IMR-90 (cell line): ENCODE measurements at regions not wholly inside any gene's neighbourhood (a gene's known extent, or its start where the extent isn't known, plus 50 kb on each side); places are given as distances from the start of the nearest gene placed in this dataset.
A peak's percentile ranks its signal among the peaks of the same experiment; 100 is the strongest.

Experiments
- ATAC-seq: fragments of 200-7000 bp; cut with Tn5 transposase; 2 replicates; pipeline ENCODE4 v1.9.1; 2020; ENCODE audit warnings: low read depth, mild to moderate bottlenecking, moderate library complexity
- BruUV-seq: library from RNA; stranded (reverse); fragments of 400-500 nt; replicated peaks from 2 replicates; lab custom pipeline; 2021; lab: Mats Ljungman, UMichigan
- CTCF ChIA-PET: fragments of 300-600 bp; formaldehyde crosslinking; extraction: SDS; loops from one replicate; lab custom pipeline; 2021; ENCODE audit warnings: antibody characterized with exemption; lab: Yijun Ruan, JAX
- POLR2A ChIA-PET: fragments of 300-600 bp; sonication (Branson Sonifier 250); formaldehyde crosslinking; loops from one replicate; lab custom pipeline; 2022; ENCODE audit warnings: antibody characterized with exemption; ENCODE audit not compliant: unreplicated experiment; lab: Charles Lee
- DNase-seq: peaks from one replicate; pipeline ENCODE4 v3.0.0; 2013
- H2AFZ ChIP-seq: replicated peaks from 2 replicates; pipeline ENCODE3; 2013; ENCODE audit warnings: low read length, mild to moderate bottlenecking; ENCODE audit not compliant: poor library complexity
- H2AK5ac ChIP-seq: 2 replicates; pipeline ENCODE4 v1.6.1; 2013; ENCODE audit warnings: low read depth, low read length, inconsistent platforms
- H2AK9ac ChIP-seq: replicated peaks from 2 replicates; pipeline ENCODE3; 2013; ENCODE audit warnings: mild to moderate bottlenecking, low read depth, low read length, moderate library complexity; ENCODE audit not compliant: poor library complexity
- H2BK120ac ChIP-seq: 2 replicates; pipeline ENCODE4 v1.6.1; 2013; ENCODE audit warnings: low read depth, low read length, inconsistent platforms
- H2BK15ac ChIP-seq: 3 replicates; pipeline ENCODE4 v1.6.1; 2013; ENCODE audit warnings: low read depth, low read length, inconsistent platforms
- H2BK20ac ChIP-seq: 2 replicates; pipeline ENCODE4 v1.6.1; 2013; ENCODE audit warnings: low read depth, mild to moderate bottlenecking, inconsistent platforms, low read length, moderate library complexity
- H2BK5ac ChIP-seq: 2 replicates; pipeline ENCODE4 v1.6.1; 2013; ENCODE audit warnings: mild to moderate bottlenecking, low read depth, low read length, inconsistent platforms; ENCODE audit not compliant: poor library complexity, severe bottlenecking
- H3K14ac ChIP-seq: replicated peaks from 2 replicates; pipeline ENCODE4 v1.6.1; 2013; ENCODE audit warnings: low read depth, low read length, inconsistent platforms
- H3K18ac ChIP-seq: 2 replicates; pipeline ENCODE4 v1.6.1; 2013; ENCODE audit warnings: low read depth, low read length, control low read depth
- H3K23ac ChIP-seq: 2 replicates; pipeline ENCODE4 v1.6.1; 2013; ENCODE audit warnings: low read depth, low read length, inconsistent platforms
- H3K27ac ChIP-seq: 2 replicates; pipeline ENCODE4 v1.5.1; 2013; ENCODE audit warnings: mild to moderate bottlenecking, control low read depth, low read length; ENCODE audit not compliant: insufficient read depth
- H3K27me3 ChIP-seq: 2 replicates; pipeline ENCODE4 v1.6.1; 2013; ENCODE audit warnings: low read length; ENCODE audit not compliant: control insufficient read depth, insufficient read depth
- H3K36me3 ChIP-seq: 2 replicates; pipeline ENCODE4 v1.6.1; 2013; ENCODE audit warnings: low read length, mixed read lengths; ENCODE audit not compliant: control insufficient read depth, insufficient read depth
- H3K4ac ChIP-seq: 2 replicates; pipeline ENCODE4 v1.6.1; 2013; ENCODE audit warnings: low read depth, low read length, inconsistent platforms
- H3K4me1 ChIP-seq: 2 replicates; pipeline ENCODE4 v1.6.1; 2013; ENCODE audit warnings: low read length, mixed read lengths; ENCODE audit not compliant: control insufficient read depth, insufficient read depth
- H3K4me2 ChIP-seq: 2 replicates; pipeline ENCODE4 v1.6.1; 2013; ENCODE audit warnings: low read depth, mild to moderate bottlenecking, control low read depth, low read length, moderate library complexity
- H3K4me3 ChIP-seq: 2 replicates; pipeline ENCODE4 v1.5.1; 2013; ENCODE audit warnings: low read depth, mild to moderate bottlenecking, control low read depth, low read length, moderate library complexity; ENCODE audit not compliant: insufficient read depth
- H3K56ac ChIP-seq: 2 replicates; pipeline ENCODE4 v1.6.1; 2013; ENCODE audit warnings: low read length, inconsistent platforms; ENCODE audit not compliant: insufficient read depth; ENCODE audit errors: extremely low read depth
- H3K79me1 ChIP-seq, 2 experiments: 2 replicates each; pipeline ENCODE4 v1.6.1; 2013; ENCODE audit warnings: low read length in 2 of 2, inconsistent platforms in 1 of 2, low read depth in 1 of 2
- H3K9ac ChIP-seq: 2 replicates; pipeline ENCODE4 v1.6.1; 2013; ENCODE audit warnings: low read depth, low read length, control low read depth
- H3K9me1 ChIP-seq: 2 replicates; pipeline ENCODE4 v1.6.1; 2013; ENCODE audit warnings: low read length, inconsistent platforms; ENCODE audit not compliant: insufficient read depth
- H3K9me3 ChIP-seq: 2 replicates; pipeline ENCODE4 v1.6.1; 2013; ENCODE audit warnings: low read length; ENCODE audit not compliant: control insufficient read depth, insufficient read depth
- H4K20me1 ChIP-seq: 2 replicates; pipeline ENCODE4 v1.6.1; 2013; ENCODE audit warnings: low read length, inconsistent platforms; ENCODE audit not compliant: insufficient read depth
- H4K5ac ChIP-seq: 2 replicates; pipeline ENCODE4 v1.6.1; 2013; ENCODE audit warnings: mild to moderate bottlenecking, low read depth, low read length, control low read depth
- H4K8ac ChIP-seq, 2 experiments: 2 replicates each; pipeline ENCODE4 v1.6.1; 2013; ENCODE audit warnings: low read depth in 2 of 2, low read length in 2 of 2, control low read depth in 1 of 2, inconsistent platforms in 1 of 2
- H4K91ac ChIP-seq: 2 replicates; pipeline ENCODE4 v1.6.1; 2013; ENCODE audit warnings: low read depth, low read length, inconsistent platforms; ENCODE audit not compliant: insufficient read depth
- BHLHE40 ChIP-seq: fragments of 150-350 bp; IDR thresholded peaks from 2 replicates; pipeline ENCODE4 v1.6.1; 2016; ENCODE audit warnings: mild to moderate bottlenecking, low read depth, low read length
- CEBPB ChIP-seq: IDR thresholded peaks from 2 replicates; pipeline ENCODE4 v1.6.1; 2012; ENCODE audit warnings: low read depth, low read length, improper control_type of control experiment
- CHD1 ChIP-seq: IDR thresholded peaks from 2 replicates; pipeline ENCODE4 v1.6.1; 2012; ENCODE audit warnings: low read depth, low read length, improper control_type of control experiment
- FOS ChIP-seq: fragments of 150-350 bp; IDR thresholded peaks from 2 replicates; pipeline ENCODE4 v1.6.1; 2016; ENCODE audit warnings: low read depth, low read length
- MAFK ChIP-seq: IDR thresholded peaks from 2 replicates; pipeline ENCODE4 v1.6.1; 2012; ENCODE audit warnings: low read depth, low read length, improper control_type of control experiment
- MAZ ChIP-seq: IDR thresholded peaks from 2 replicates; pipeline ENCODE4 v1.6.1; 2012; ENCODE audit warnings: low read depth, mild to moderate bottlenecking, low read length, improper control_type of control experiment, moderate library complexity, borderline replicate concordance
- MXI1 ChIP-seq: IDR thresholded peaks from 2 replicates; pipeline ENCODE4 v1.6.1; 2012; ENCODE audit warnings: low read depth, mild to moderate bottlenecking, low read length, moderate library complexity, borderline replicate concordance
- NFE2L2 ChIP-seq: fragments of 150-350 bp; IDR thresholded peaks from 2 replicates; pipeline ENCODE4 v1.6.1; 2016; ENCODE audit warnings: low read depth, mild to moderate bottlenecking, low read length
- POLR2A ChIP-seq: IDR thresholded peaks from 2 replicates; pipeline ENCODE4 v1.6.1; 2012; ENCODE audit warnings: mild to moderate bottlenecking, low read depth, low read length
- RCOR1 ChIP-seq: IDR thresholded peaks from 2 replicates; pipeline ENCODE4 v1.6.1; 2012; ENCODE audit warnings: mild to moderate bottlenecking, low read length, improper control_type of control experiment; ENCODE audit not compliant: insufficient replicate concordance
- RFX5 ChIP-seq: IDR thresholded peaks from 2 replicates; pipeline ENCODE4 v1.8.0; 2012; ENCODE audit warnings: low read depth, mild to moderate bottlenecking, low read length, moderate library complexity
- SMC3 ChIP-seq: fragments of 150-350 bp; IDR thresholded peaks from 2 replicates; pipeline ENCODE4 v1.6.1; 2016; ENCODE audit warnings: low read depth, mild to moderate bottlenecking, antibody characterized with exemption, low read length, moderate library complexity
- USF2 ChIP-seq: fragments of 150-350 bp; IDR thresholded peaks from 2 replicates; pipeline ENCODE4 v1.6.1; 2017; ENCODE audit warnings: mild to moderate bottlenecking, antibody characterized with exemption, low read length, low read depth
- WGBS, 2 experiments: methylation state at CpG; one replicate each; pipeline versions ENCODE4 v1.1.5 to v1.1.7; 2013; ENCODE audit warnings: missing lambda C conversion rate in 2 of 2; ENCODE audit not compliant: insufficient read length in 1 of 2; ENCODE audit errors: extremely low coverage in 2 of 2; 5-methylcytosine and 5-hydroxymethylcytosine counted together
- dilution Hi-C: fragments of 300-500 bp; cut with HindIII; formaldehyde crosslinking; loops from one replicate; pipeline ENCODE4 v1.14.3; 2018; ENCODE audit warnings: low sequenced_read_pairs; ENCODE audit not compliant: unreplicated experiment
- in situ Hi-C: fragments of 300-500 bp; cut with MboI; formaldehyde crosslinking; loops from 3 replicates; pipeline ENCODE4 v1.14.3; 2019; ENCODE audit warnings: low sequenced_read_pairs, inconsistent platforms, mixed read lengths
- intact Hi-C: fragments of 100-400 bp; cut with micrococcal nuclease; formaldehyde crosslinking; loops from 2 replicates; pipeline ENCODE4 v1.10.0; 2022

DNA sequence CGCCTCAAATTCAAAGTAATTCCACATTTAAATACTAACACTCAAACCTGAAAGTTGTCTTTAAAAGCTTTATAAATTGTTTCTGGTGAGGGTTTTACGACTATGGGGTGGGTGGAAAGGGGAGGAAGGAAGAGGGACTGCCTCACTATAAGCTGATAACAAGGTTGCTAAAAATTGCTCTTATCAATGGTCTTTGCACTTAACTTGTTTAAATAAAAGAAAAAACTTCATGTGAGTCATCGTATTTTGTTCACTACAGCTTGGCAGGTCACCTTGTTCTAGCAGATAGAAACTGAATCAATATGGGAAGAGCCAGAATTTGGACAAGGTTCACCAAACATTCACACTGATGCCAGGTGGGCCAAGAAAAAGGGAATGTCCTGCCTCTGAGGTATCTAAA is 129.2 kb downstream of the TES start:
- in situ Hi-C loops = no loop called here
- no peak overlapping the region for H3K56ac ChIP-seq
- H3K14ac ChIP-seq = no peak overlapping the region
- dilution Hi-C loops = no loop called here
- H3K27me3 ChIP-seq = no peaks in the 10 kb centered on the region
- H2AK5ac ChIP-seq = no peak overlapping the region
- H3K79me1 ChIP-seq = no peaks in the 10 kb centered on the region; a peak in 1 of 4 replicates
- ChIA-PET POLR2A (no interaction called here), CTCF (interaction anchor here (0.7 to 1.0 kb wide), 2 partner anchors 15 to 243 kb away, joined by 3 read pairs; no protein-coding TSS in a partner anchor)
- 0 out of 2 replicates have a peak overlapping the region, but pooled peaks have one; percentile 13 for H4K91ac ChIP-seq
- peak overlapping the region; percentile 32 for H2BK5ac ChIP-seq
- H3K27ac ChIP-seq = no peak overlapping the region
- no peak overlapping the region for H2AFZ ChIP-seq
- H2BK15ac ChIP-seq = peak overlapping the region; percentile 59; the same call in 1 of the 3 replicates
- H3K18ac ChIP-seq = peak overlapping the region; percentile 66; the same call in 1 of the 2 replicates
- H4K5ac ChIP-seq = peak overlapping the region; percentile 26; the same call in 1 of the 2 replicates
- peaks cover 11% of the 10 kb centered on the region for H3K4me1 ChIP-seq
- intact Hi-C loops = no loop called here
- ATAC-seq (no peak), DNase-seq (peak; percentile 45)
- no peak overlapping the region for H3K4me2 ChIP-seq
- H2BK20ac ChIP-seq = peak overlapping the region; percentile 41; the same call in 1 of the 2 replicates
- no peak overlapping the region for H2AK9ac ChIP-seq
- TF ChIP-seq RCOR1 = no peak
- TF ChIP-seq MAFK = no peak
- no peak for TF ChIP-seq RFX5
- no peak for TF ChIP-seq BHLHE40
- TF ChIP-seq SMC3 = no peak
- TF ChIP-seq CEBPB = no peak
- no peak for TF ChIP-seq NFE2L2
- TF ChIP-seq USF2 = no peak
- TF ChIP-seq MXI1 = no peak
- TF ChIP-seq FOS = no peak
- no peak for TF ChIP-seq CHD1
- no peak for TF ChIP-seq POLR2A
- no peak for TF ChIP-seq MAZ
- H3K9me1 ChIP-seq = peaks cover 6% of the 10 kb centered on the region
- H3K23ac ChIP-seq = no peak overlapping the region
- no peaks in the 10 kb centered on the region for H4K20me1 ChIP-seq
- H3K9me3 ChIP-seq = no peaks in the 10 kb centered on the region
- H4K8ac ChIP-seq = 0 out of 4 replicates have a peak overlapping the region, but pooled peaks of 1 of the 2 experiments have one; percentile 62
- no TSS peak for BruUV-seq
- no CpG with 5 or more reads among the region's 3 CpGs for WGBS, 2 experiments
- no peaks in the 10 kb centered on the region for H3K36me3 ChIP-seq
- no peak overlapping the region for H3K9ac ChIP-seq
- H3K4ac ChIP-seq = no peak overlapping the region; the same call in 1 of the 2 replicates
- H2BK120ac ChIP-seq = peak overlapping the region; percentile 65
- H3K4me3 ChIP-seq = no peak overlapping the region
